HEK293 (cell line): ENCODE measurements at regions not wholly inside any gene's neighbourhood (a gene's known extent, or its start where the extent isn't known, plus 50 kb on each side); places are given as distances from the start of the nearest gene placed in this dataset.

Experiments
- CTCF ChIA-PET: fragments of 350-600 bp; formaldehyde crosslinking; extraction: SDS; loops from one replicate; lab custom pipeline; 2021; ENCODE audit warnings: antibody characterized with exemption; lab: Yijun Ruan, JAX
- POLR2A ChIA-PET: fragments of 300-600 bp; formaldehyde crosslinking; extraction: SDS; loops from one replicate; lab custom pipeline; 2020; ENCODE audit warnings: antibody characterized with exemption, inconsistent platforms; lab: Yijun Ruan, JAX
- H3K27ac ChIP-seq: fragments of 200-500 bp; sonication (Bioruptor generic); 2 replicates; pipeline ENCODE4 v1.5.1; 2014; ENCODE audit warnings: low read depth, low read length, control low read depth, inconsistent platforms; ENCODE audit errors: extremely low read depth
- H3K36me3 ChIP-seq, 2 experiments: fragments of 200-500 bp in 1 of 2; sonication (Bioruptor generic) in 1 of 2; 1 replicate in 1 of 2; 2 replicates in 1 of 2; pipeline ENCODE4 v1.5.1; 2014 to 2017; ENCODE audit warnings: inconsistent platforms in 2 of 2, low read length in 2 of 2; ENCODE audit not compliant: control insufficient read depth in 2 of 2, insufficient read depth in 1 of 2
- H3K4me1 ChIP-seq: fragments of 200-500 bp; sonication (Bioruptor generic); 2 replicates; pipeline ENCODE4 v1.5.1; 2014; ENCODE audit warnings: mild to moderate bottlenecking, low read length, inconsistent platforms; ENCODE audit not compliant: control insufficient read depth, insufficient read depth
- H3K4me3 ChIP-seq: 2 replicates; pipeline ENCODE4 v1.5.1; 2011; ENCODE audit warnings: low read depth, mild to moderate bottlenecking, control low read depth, low read length, moderate library complexity
- H3K9me3 ChIP-seq: fragments of 200-500 bp; sonication (Bioruptor generic); 2 replicates; pipeline ENCODE4 v1.5.1; 2014; ENCODE audit warnings: low read depth, low read length, inconsistent platforms; ENCODE audit not compliant: control insufficient read depth, insufficient read depth
- EGR2 ChIP-seq: fragments of 450-650 bp; formaldehyde crosslinking; IDR thresholded peaks from 2 replicates; pipeline ENCODE4 v1.5.1; 2016; ENCODE audit warnings: low read depth, missing biosample characterization, missing genetic modification characterization
- GLI4 ChIP-seq: fragments of 450-650 bp; formaldehyde crosslinking; IDR thresholded peaks from 2 replicates; pipeline ENCODE4 v1.5.1; 2016; ENCODE audit warnings: missing biosample characterization, missing genetic modification characterization
- MEIS1 ChIP-seq: sonication (generic); formaldehyde crosslinking; IDR thresholded peaks from 2 replicates; pipeline ENCODE4 v1.8.1; 2022; ENCODE audit warnings: missing genetic modification reagents, mild to moderate bottlenecking, borderline replicate concordance
- ZBTB8A ChIP-seq: fragments of 450-650 bp; formaldehyde crosslinking; IDR thresholded peaks from 2 replicates; pipeline ENCODE4 v1.5.1; 2016; ENCODE audit warnings: missing biosample characterization, missing genetic modification characterization
- ZFP37 ChIP-seq: fragments of 450-650 bp; formaldehyde crosslinking; IDR thresholded peaks from 2 replicates; pipeline ENCODE4 v1.5.1; 2016; ENCODE audit warnings: missing biosample characterization, missing genetic modification characterization
- ZFP41 ChIP-seq: fragments of 450-650 bp; formaldehyde crosslinking; IDR thresholded peaks from 2 replicates; pipeline ENCODE4 v1.5.1; 2016; ENCODE audit warnings: missing biosample characterization, missing genetic modification characterization, borderline replicate concordance
- ZNF10 ChIP-seq: fragments of 450-650 bp; formaldehyde crosslinking; IDR thresholded peaks from 2 replicates; pipeline ENCODE4 v1.5.1; 2017; ENCODE audit warnings: missing biosample characterization, missing genetic modification characterization
- ZNF174 ChIP-seq: fragments of 450-650 bp; formaldehyde crosslinking; IDR thresholded peaks from 2 replicates; pipeline ENCODE4 v1.5.0; 2017; ENCODE audit warnings: missing biosample characterization, mild to moderate bottlenecking, missing genetic modification characterization
- ZNF2 ChIP-seq: fragments of 450-650 bp; formaldehyde crosslinking; IDR thresholded peaks from 2 replicates; pipeline ENCODE4 v1.5.1; 2016; ENCODE audit warnings: missing biosample characterization, missing genetic modification characterization
- ZNF341 ChIP-seq: fragments of 450-650 bp; formaldehyde crosslinking; IDR thresholded peaks from 2 replicates; pipeline ENCODE4; 2016; ENCODE audit warnings: low read depth, missing biosample characterization, missing genetic modification characterization
- ZNF423 ChIP-seq: fragments of 450-650 bp; formaldehyde crosslinking; IDR thresholded peaks from 2 replicates; pipeline ENCODE4 v1.5.1; 2016; ENCODE audit warnings: missing biosample characterization, missing genetic modification characterization
- ZNF549 ChIP-seq: fragments of 450-650 bp; IDR thresholded peaks from 2 replicates; pipeline ENCODE4 v1.5.1; 2018; ENCODE audit warnings: missing biosample characterization, missing genetic modification characterization, mild to moderate bottlenecking, inconsistent platforms, moderate library complexity
- ZNF623 ChIP-seq: fragments of 450-650 bp; formaldehyde crosslinking; IDR thresholded peaks from 2 replicates; pipeline ENCODE4 v1.5.1; 2016; ENCODE audit warnings: missing biosample characterization, missing genetic modification characterization
- ZNF747 ChIP-seq: fragments of 450-650 bp; formaldehyde crosslinking; IDR thresholded peaks from 2 replicates; pipeline ENCODE4 v1.5.1; 2016; ENCODE audit warnings: missing biosample characterization, missing genetic modification characterization
- ZNF792 ChIP-seq: fragments of 450-650 bp; formaldehyde crosslinking; IDR thresholded peaks from 2 replicates; pipeline ENCODE4 v1.5.1; 2016; ENCODE audit warnings: missing biosample characterization, missing genetic modification characterization
- ZNF843 ChIP-seq: fragments of 450-650 bp; formaldehyde crosslinking; IDR thresholded peaks from 2 replicates; pipeline ENCODE4 v1.5.1; 2016; ENCODE audit warnings: missing biosample characterization, missing genetic modification characterization
- TF ChIP-seq, protein P1 (sequence below): fragments of 450-650 bp; formaldehyde crosslinking; conservative IDR thresholded peaks from 2 replicates; pipeline ENCODE4 v1.5.1; 2016; ENCODE audit warnings: low read depth, missing biosample characterization, missing genetic modification characterization
- TF ChIP-seq, protein P2 (sequence below): fragments of 450-650 bp; formaldehyde crosslinking; IDR thresholded peaks from 2 replicates; pipeline ENCODE4 v1.5.1; 2016; ENCODE audit warnings: missing biosample characterization, missing genetic modification characterization
- TF ChIP-seq, protein P3 (sequence below): fragments of 450-650 bp; formaldehyde crosslinking; IDR thresholded peaks from 2 replicates; pipeline ENCODE4 v1.5.1; 2016; ENCODE audit warnings: missing biosample characterization, missing genetic modification characterization, low read depth

DNA sequence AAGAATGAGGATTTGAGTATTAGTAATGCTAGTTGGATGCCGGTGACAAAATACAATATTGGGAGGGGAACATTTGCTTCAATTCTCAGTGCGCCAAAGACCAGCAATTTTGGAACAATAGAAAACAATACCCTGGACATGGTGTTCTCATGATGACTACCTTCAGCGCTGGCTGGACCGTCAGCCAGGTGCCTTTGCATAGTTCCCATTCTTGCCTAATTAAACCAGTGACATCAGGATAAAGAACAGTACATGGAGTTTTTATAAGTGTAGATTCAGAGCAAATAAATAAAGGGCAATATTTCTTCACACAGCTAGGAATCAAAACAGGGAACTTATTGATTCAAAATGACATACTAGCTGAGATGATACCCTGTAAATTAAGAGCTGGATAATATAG lies 404.8 kb upstream of the RORA start (continued):
- TF ChIP-seq ZNF174 (tag by site-specific recombination), result no peak
- TF ChIP-seq, protein P1, sequence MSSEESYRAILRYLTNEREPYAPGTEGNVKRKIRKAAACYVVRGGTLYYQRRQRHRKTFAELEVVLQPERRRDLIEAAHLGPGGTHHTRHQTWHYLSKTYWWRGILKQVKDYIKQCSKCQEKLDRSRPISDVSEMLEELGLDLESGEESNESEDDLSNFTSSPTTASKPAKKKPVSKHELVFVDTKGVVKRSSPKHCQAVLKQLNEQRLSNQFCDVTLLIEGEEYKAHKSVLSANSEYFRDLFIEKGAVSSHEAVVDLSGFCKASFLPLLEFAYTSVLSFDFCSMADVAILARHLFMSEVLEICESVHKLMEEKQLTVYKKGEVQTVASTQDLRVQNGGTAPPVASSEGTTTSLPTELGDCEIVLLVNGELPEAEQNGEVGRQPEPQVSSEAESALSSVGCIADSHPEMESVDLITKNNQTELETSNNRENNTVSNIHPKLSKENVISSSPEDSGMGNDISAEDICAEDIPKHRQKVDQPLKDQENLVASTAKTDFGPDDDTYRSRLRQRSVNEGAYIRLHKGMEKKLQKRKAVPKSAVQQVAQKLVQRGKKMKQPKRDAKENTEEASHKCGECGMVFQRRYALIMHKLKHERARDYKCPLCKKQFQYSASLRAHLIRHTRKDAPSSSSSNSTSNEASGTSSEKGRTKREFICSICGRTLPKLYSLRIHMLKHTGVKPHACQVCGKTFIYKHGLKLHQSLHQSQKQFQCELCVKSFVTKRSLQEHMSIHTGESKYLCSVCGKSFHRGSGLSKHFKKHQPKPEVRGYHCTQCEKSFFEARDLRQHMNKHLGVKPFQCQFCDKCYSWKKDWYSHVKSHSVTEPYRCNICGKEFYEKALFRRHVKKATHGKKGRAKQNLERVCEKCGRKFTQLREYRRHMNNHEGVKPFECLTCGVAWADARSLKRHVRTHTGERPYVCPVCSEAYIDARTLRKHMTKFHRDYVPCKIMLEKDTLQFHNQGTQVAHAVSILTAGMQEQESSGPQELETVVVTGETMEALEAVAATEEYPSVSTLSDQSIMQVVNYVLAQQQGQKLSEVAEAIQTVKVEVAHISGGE (tag by site-specific recombination), result no peak
- TF ChIP-seq ZNF549, result no peak

DNA sequence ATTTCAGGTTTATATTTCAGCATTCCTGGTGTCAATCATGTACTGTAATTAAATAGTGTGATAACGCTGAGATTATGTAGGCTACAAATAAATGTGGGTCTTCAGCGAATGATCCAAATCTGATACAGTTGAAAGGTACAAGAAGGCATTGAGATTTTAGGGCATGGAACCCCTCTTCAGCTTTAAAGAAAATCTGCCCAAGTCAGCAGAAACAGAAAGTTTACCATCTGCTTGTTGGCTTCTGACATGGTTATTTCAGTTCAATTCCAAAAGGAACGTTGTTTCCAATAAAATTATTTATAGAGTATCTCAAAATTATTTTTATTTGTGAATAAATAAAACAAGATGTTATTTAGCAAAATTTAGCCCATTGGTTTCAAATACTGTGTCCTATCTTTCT lies 400.2 kb upstream of the RORA start:
- H3K27ac ChIP-seq, result no peak overlapping the region
- no peaks in the 10 kb centered on the region for H3K36me3 ChIP-seq
- CTCF ChIA-PET, result interaction anchor here (0.5 kb wide), 1 partner anchor 413 kb away, joined by 6 read pairs; no protein-coding TSS in a partner anchor
- no peaks in the 10 kb centered on the region for H3K4me1 ChIP-seq
- H3K4me3 ChIP-seq, result no peak overlapping the region
- no peaks in the 10 kb centered on the region for H3K9me3 ChIP-seq
- no peak for TF ChIP-seq ZNF10 (tag by site-specific recombination)
- POLR2A ChIA-PET, result no interaction called here

DNA sequence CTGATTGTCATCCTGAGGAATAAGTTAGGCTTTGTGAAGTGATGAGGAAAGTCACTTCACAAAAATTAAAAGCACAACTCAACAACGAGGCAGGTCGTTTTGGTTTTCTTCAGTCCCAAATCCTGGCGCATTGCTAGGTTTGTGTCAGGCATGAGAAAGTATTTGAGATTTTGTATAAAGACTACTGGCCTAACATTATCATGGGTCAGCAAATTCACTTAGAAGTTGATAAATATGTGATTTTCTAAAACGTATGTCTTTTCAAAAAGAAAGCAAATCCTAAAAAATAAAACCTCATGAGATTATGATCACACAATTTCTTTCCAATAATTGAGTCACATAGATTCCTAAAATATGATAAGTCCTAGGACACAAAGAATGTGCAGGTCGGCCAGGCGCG lies 395.8 kb upstream of the RORA start:
- no peak overlapping the region for H3K4me3 ChIP-seq
- ChIA-PET CTCF (interaction anchor here (0.6 to 1.2 kb wide), 3 partner anchors 208 to 497 kb away, joined by 3 read pairs; no protein-coding TSS in a partner anchor), POLR2A (no interaction called here)
- H3K36me3 ChIP-seq, result no peaks in the 10 kb centered on the region
- H3K9me3 ChIP-seq, result no peaks in the 10 kb centered on the region
- H3K27ac ChIP-seq, result no peak overlapping the region
- H3K4me1 ChIP-seq, result no peaks in the 10 kb centered on the region
- TF ChIP-seq MEIS1 (CRISPR knock-in tag), result no peak
- no peak for TF ChIP-seq ZNF792
- TF ChIP-seq ZNF843, result no peak
- no peak for TF ChIP-seq GLI4 (tag by site-specific recombination)
- TF ChIP-seq ZFP37 (tag by site-specific recombination), result no peak
- TF ChIP-seq ZNF423 (tag by site-specific recombination), result no peak
- TF ChIP-seq EGR2 (tag by site-specific recombination), result no peak
- no peak for TF ChIP-seq ZBTB8A
- no peak for TF ChIP-seq ZNF2 (tag by site-specific recombination)
- TF ChIP-seq ZFP41 (tag by site-specific recombination), result no peak
- TF ChIP-seq ZNF747 (tag by site-specific recombination), result no peak
- TF ChIP-seq, protein P2, sequence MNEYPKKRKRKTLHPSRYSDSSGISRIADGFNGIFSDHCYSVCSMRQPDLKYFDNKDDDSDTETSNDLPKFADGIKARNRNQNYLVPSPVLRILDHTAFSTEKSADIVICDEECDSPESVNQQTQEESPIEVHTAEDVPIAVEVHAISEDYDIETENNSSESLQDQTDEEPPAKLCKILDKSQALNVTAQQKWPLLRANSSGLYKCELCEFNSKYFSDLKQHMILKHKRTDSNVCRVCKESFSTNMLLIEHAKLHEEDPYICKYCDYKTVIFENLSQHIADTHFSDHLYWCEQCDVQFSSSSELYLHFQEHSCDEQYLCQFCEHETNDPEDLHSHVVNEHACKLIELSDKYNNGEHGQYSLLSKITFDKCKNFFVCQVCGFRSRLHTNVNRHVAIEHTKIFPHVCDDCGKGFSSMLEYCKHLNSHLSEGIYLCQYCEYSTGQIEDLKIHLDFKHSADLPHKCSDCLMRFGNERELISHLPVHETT (tag by site-specific recombination), result no peak
- TF ChIP-seq ZNF341, result no peak
- TF ChIP-seq, protein P3, sequence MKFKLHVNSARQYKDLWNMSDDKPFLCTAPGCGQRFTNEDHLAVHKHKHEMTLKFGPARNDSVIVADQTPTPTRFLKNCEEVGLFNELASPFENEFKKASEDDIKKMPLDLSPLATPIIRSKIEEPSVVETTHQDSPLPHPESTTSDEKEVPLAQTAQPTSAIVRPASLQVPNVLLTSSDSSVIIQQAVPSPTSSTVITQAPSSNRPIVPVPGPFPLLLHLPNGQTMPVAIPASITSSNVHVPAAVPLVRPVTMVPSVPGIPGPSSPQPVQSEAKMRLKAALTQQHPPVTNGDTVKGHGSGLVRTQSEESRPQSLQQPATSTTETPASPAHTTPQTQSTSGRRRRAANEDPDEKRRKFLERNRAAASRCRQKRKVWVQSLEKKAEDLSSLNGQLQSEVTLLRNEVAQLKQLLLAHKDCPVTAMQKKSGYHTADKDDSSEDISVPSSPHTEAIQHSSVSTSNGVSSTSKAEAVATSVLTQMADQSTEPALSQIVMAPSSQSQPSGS, result no peak
- no peak for TF ChIP-seq ZNF623 (tag by site-specific recombination)
- TF ChIP-seq, protein P1 (tag by site-specific recombination), result no peak
